KG1 (cell line): ENCODE measurements at regions not wholly inside any gene's neighbourhood (a gene's known extent, or its start where the extent isn't known, plus 50 kb on each side); places are given as distances from the start of the nearest gene placed in this dataset.

ENCODE experiments used
- DNase-seq: peaks from one replicate; lab custom pipeline; 2025; lab: John Stamatoyannopoulos, UW

- DNase-seq, result no peak
Observed at GRCh38 chr3:70840106-70840870, 527.9 kb upstream of the MDFIC2 start.

GRCh38 chr3:70833239-70833960 lies 521.0 kb upstream of the MDFIC2 start:
- DNase-seq, result no peak

GRCh38 chr3:70832834-70833205 lies 520.4 kb upstream of the MDFIC2 start:
- DNase-seq, result no peak

- DNase-seq, result no peak
Observed at GRCh38 chr3:70832089-70832833, 519.8 kb upstream of the MDFIC2 start.

- DNase-seq, result no peak
Observed at GRCh38 chr3:70829092-70829491, 516.7 kb upstream of the MDFIC2 start.

GRCh38 chr3:70824773-70825172 lies 512.3 kb upstream of the MDFIC2 start:
- DNase-seq, result no peak

- no peak for DNase-seq
Observed at GRCh38 chr3:70824078-70824477, 511.6 kb upstream of the MDFIC2 start.

- DNase-seq, result no peak
Observed at GRCh38 chr3:70823622-70824021, 511.2 kb upstream of the MDFIC2 start.

GRCh38 chr3:70822669-70823068 lies 510.2 kb upstream of the MDFIC2 start:
- no peak for DNase-seq

- no peak for DNase-seq
Observed at GRCh38 chr3:70821602-70822001, 509.2 kb upstream of the MDFIC2 start.

GRCh38 chr3:70820397-70820796 lies 508.0 kb upstream of the MDFIC2 start:
- no peak for DNase-seq

- DNase-seq, result no peak
Observed at GRCh38 chr3:70818145-70818544, 505.7 kb upstream of the MDFIC2 start.

- DNase-seq, result no peak
Observed at GRCh38 chr3:70816346-70816745, 503.9 kb upstream of the MDFIC2 start.

- no peak for DNase-seq
Observed at GRCh38 chr3:70815817-70816216, 503.4 kb upstream of the MDFIC2 start.

GRCh38 chr3:70813311-70813710 lies 500.9 kb upstream of the MDFIC2 start:
- DNase-seq, result no peak

- no peak for DNase-seq
Observed at GRCh38 chr3:70811880-70812279, 499.4 kb upstream of the MDFIC2 start.

GRCh38 chr3:70808881-70809280 lies 496.4 kb upstream of the MDFIC2 start:
- no peak for DNase-seq

- no peak for DNase-seq
Observed at GRCh38 chr3:70806556-70806955, 494.1 kb upstream of the MDFIC2 start.

GRCh38 chr3:70806021-70806420 lies 493.6 kb upstream of the MDFIC2 start:
- no peak for DNase-seq

GRCh38 chr3:70805061-70805889 lies 492.8 kb upstream of the MDFIC2 start:
- DNase-seq, result no peak

- DNase-seq, result no peak
Observed at GRCh38 chr3:70803891-70804290, 491.5 kb upstream of the MDFIC2 start.

GRCh38 chr3:70803319-70803718 lies 490.9 kb upstream of the MDFIC2 start:
- DNase-seq, result no peak
